ENCODE measurements at regions not wholly inside any gene's neighbourhood (a gene's known extent, or its start where the extent isn't known, plus 50 kb on each side); places are given as distances from the start of the nearest gene placed in this dataset.

DNA sequence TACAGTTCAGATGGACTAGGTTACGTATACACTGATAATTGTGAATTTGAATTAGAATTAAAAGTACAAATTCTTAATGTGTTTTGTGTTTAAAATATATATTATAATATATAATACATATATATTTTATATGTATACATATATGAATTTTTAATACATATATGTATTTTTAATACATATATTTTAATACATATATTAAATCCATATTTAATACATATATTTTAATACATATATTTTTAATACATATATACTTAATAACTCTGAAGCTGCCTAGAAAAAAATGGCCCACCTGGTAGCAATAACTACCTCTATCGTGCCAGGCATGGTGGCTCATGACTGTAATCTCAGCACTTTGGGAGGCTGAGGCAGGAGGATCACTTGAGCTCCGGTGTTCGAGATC lies 179.1 kb upstream of the SAMSN1 start:
- Histone ChIP-seq H3K27ac (no peak overlapping the region), H3K27me3 (no peaks in the 10 kb centered on the region), H3K4me3 (no peak overlapping the region), H3K9me3 (no peaks in the 10 kb centered on the region), H3K4me1 (no peaks in the 10 kb centered on the region), H3K36me3 (no peaks in the 10 kb centered on the region)
- ATAC-seq (no peak), DNase-seq (no peak)
- intact Hi-C loops (cut with DNase I): no loop called here
- TF ChIP-seq, protein P1, sequence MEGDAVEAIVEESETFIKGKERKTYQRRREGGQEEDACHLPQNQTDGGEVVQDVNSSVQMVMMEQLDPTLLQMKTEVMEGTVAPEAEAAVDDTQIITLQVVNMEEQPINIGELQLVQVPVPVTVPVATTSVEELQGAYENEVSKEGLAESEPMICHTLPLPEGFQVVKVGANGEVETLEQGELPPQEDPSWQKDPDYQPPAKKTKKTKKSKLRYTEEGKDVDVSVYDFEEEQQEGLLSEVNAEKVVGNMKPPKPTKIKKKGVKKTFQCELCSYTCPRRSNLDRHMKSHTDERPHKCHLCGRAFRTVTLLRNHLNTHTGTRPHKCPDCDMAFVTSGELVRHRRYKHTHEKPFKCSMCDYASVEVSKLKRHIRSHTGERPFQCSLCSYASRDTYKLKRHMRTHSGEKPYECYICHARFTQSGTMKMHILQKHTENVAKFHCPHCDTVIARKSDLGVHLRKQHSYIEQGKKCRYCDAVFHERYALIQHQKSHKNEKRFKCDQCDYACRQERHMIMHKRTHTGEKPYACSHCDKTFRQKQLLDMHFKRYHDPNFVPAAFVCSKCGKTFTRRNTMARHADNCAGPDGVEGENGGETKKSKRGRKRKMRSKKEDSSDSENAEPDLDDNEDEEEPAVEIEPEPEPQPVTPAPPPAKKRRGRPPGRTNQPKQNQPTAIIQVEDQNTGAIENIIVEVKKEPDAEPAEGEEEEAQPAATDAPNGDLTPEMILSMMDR (IDR thresholded peaks at IDR 0.05): no peak

DNA sequence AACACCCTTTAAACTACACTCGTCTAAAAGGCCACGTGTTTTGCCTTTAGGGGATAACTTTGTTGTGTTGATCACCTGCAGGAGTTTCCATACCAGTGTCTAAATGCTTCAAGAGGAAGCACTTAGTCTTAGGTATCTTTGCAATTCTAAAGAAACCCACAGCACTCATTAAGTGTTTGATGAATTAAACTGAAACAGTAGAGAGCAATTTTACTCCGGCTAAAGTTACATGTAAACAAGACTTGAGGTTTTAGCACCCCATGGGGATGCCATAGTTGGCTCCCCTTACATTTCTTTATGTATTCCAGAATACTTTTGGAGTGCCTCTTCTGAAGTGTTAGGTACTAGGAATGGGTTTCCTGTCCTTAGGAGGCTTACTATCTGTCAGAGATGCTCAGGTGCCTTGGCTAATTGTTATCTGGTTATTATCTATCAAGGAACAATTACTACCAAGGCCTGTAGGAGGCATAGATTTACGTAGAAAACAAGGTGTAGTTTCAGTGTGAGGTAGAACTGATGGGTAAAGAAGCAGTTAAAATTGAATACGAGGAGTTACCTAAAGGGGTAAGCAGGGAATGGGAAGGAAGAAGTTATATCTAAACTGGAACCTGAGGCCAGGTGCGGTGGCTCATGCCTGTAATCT lies 176.8 kb upstream of the SAMSN1 start:
- DNase-seq (no peak), ATAC-seq (no peak)
- Histone ChIP-seq H3K27me3 (no peaks in the 10 kb centered on the region), H3K9me3 (no peaks in the 10 kb centered on the region), H3K4me1 (no peaks in the 10 kb centered on the region), H3K27ac (no peak overlapping the region), H3K36me3 (no peaks in the 10 kb centered on the region), H3K4me3 (no peak overlapping the region)
- TF ChIP-seq, protein P1 (IDR thresholded peaks at IDR 0.05): no peak
- intact Hi-C loops (cut with DNase I): no loop called here

DNA sequence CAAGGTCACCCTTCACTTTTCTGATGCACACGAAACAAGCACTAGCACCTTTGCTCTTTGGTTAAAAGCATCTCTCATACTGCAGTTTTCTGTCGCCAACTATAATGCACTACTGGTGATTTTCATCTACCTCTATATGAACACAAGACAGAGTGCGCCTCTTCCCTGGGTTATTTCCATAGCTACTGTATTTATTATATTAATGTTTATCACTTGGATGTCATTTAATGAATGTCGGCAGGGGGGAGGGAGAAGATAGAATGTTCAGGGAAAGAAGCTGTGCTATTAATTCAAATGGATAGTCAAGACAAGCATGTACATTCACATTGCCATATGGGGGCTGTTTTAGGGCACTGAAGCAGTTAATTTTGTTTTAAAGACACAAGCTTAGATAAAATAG lies 174.1 kb upstream of the SAMSN1 start:
- H3K36me3 ChIP-seq: no peaks in the 10 kb centered on the region
- ATAC-seq (no peak), DNase-seq (no peak)
- H3K4me3 ChIP-seq: no peak overlapping the region
- TF ChIP-seq, protein P1 (IDR thresholded peaks at IDR 0.05): no peak
- intact Hi-C loops (cut with DNase I): no loop called here
- no peaks in the 10 kb centered on the region for H3K9me3 ChIP-seq
- H3K27me3 ChIP-seq: no peaks in the 10 kb centered on the region
- H3K4me1 ChIP-seq: no peaks in the 10 kb centered on the region
- H3K27ac ChIP-seq: no peak overlapping the region

DNA sequence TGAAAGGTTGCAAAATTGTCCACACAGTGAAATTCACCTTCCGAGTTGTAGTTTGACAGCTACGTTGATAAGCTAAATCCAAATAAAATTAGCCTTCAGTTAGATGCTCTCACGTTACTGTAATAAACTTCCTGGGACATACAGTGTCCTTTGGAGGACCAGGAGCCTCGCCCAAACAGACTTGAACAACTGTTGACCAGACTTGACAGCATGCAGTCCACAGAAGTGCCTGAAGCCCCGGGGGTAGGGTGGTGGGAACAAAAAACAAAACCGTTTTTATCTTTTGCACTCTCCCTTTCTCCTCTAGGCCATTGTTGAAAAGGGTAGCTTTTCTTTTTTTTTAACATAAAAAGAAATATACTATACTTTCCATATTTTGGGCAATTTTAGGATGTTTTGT lies 172.8 kb upstream of the SAMSN1 start:
- intact Hi-C loops (cut with DNase I): no loop called here
- H3K4me1 ChIP-seq: no peaks in the 10 kb centered on the region
- no peaks in the 10 kb centered on the region for H3K36me3 ChIP-seq
- no peaks in the 10 kb centered on the region for H3K27me3 ChIP-seq
- ATAC-seq (no peak), DNase-seq (no peak)
- no peak overlapping the region for H3K27ac ChIP-seq
- no peak overlapping the region for H3K4me3 ChIP-seq
- no peaks in the 10 kb centered on the region for H3K9me3 ChIP-seq
- TF ChIP-seq, protein P1 (IDR thresholded peaks at IDR 0.05): no peak

DNA sequence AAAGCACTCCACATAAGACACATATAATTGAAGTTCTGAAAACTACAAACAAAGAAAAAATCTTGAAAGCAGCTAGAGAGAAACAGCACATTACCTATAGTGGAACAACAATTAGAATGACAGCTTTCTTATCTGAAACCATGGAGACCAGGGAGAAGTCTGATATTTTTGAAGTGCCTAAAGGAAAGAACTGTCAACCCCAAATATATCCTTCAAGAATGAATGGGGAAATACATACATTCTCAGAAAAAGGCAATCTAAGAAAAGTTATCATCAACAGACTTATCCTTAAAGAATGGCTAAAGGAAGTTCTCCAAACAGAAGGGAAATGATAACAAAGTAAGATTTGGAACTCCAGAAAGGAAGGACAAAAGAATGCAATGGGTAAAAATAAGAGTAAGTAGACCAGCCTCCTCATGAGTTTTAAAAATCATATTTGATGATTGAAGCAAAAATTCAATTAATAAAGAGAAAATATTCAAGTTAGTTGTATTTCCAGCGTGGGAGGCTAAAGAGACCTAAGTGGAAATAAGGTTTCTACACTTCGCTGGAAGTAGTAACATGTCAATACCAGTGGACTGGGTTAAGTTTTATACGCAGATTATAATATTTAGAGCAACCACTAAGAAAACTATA lies 170.8 kb upstream of the SAMSN1 start:
- intact Hi-C loops (cut with DNase I): no loop called here

More for the DNA sequence above, 170.8 kb upstream of the SAMSN1 start:
- H3K4me3 ChIP-seq: no peak overlapping the region
- peaks cover 0 to 13% of the 10 kb centered on the region in 2 donors for H3K9me3 ChIP-seq
- DNase-seq: no peak
- no peaks in the 10 kb centered on the region for H3K4me1 ChIP-seq
- no peak overlapping the region for H3K27ac ChIP-seq
- TF ChIP-seq, protein P1 (IDR thresholded peaks at IDR 0.05): no peak
- no peaks in the 10 kb centered on the region for H3K27me3 ChIP-seq
- ATAC-seq: no peak
- no peaks in the 10 kb centered on the region for H3K36me3 ChIP-seq
